Natural killer cell (primary cell): ENCODE measurements at regions not wholly inside any gene's neighbourhood (a gene's known extent, or its start where the extent isn't known, plus 50 kb on each side); places are given as distances from the start of the nearest gene placed in this dataset.
A peak's percentile ranks its signal among the peaks of the same experiment; 100 is the strongest.

Source experiments
- ATAC-seq, 3 donors: fragments of 150-1000 bp in 2 of 3; fragments of 200-7000 bp in 1 of 3; cut with Tn5 transposase; 1 replicate in 1 of 3; 2 replicates in 2 of 3; pipeline ENCODE4 v1.10.0; 2021; ENCODE audit warnings: mild to moderate bottlenecking in 2 of 3, moderate library complexity in 2 of 3
- DNase-seq, 2 donors: peaks; one replicate each; pipeline versions ENCODE4 v3.0.0 to v3.0.0-alpha.2; 2013 to 2021; ENCODE audit warnings: mixed read lengths in 1 of 2
- H3K27ac ChIP-seq: one replicate; pipeline ENCODE4 v1.5.1; 2013; ENCODE audit warnings: mild to moderate bottlenecking, low read length
- H3K27me3 ChIP-seq: one replicate; pipeline ENCODE4 v1.6.1; 2013; ENCODE audit warnings: low read length; ENCODE audit not compliant: control insufficient read depth, insufficient read depth
- H3K36me3 ChIP-seq: one replicate; pipeline ENCODE4 v1.6.1; 2013; ENCODE audit warnings: low read length; ENCODE audit not compliant: control insufficient read depth, insufficient read depth
- H3K4me1 ChIP-seq: one replicate; pipeline ENCODE4 v1.6.1; 2013; ENCODE audit warnings: low read length; ENCODE audit not compliant: control insufficient read depth, insufficient read depth
- H3K4me3 ChIP-seq: one replicate; pipeline ENCODE4 v1.5.1; 2013; ENCODE audit warnings: low read length
- H3K9me3 ChIP-seq: one replicate; pipeline ENCODE4 v1.6.1; 2013; ENCODE audit warnings: low read length; ENCODE audit not compliant: control insufficient read depth, insufficient read depth
- H3K27ac Mint-ChIP-seq, 2 donors: one replicate each; pipeline ENCODE4 v1.8.0; 2022; ENCODE audit warnings: mild to moderate bottlenecking in 2 of 2, mixed read lengths in 2 of 2, moderate library complexity in 1 of 2
- H3K27me3 Mint-ChIP-seq, 2 donors: one replicate each; pipeline ENCODE4 v1.8.0; 2022; ENCODE audit warnings: low read depth in 2 of 2, mixed read lengths in 2 of 2
- H3K36me3 Mint-ChIP-seq: one replicate; pipeline ENCODE4 v1.8.0; 2022; ENCODE audit warnings: mixed read lengths
- H3K4me1 Mint-ChIP-seq, 2 donors: one replicate each; pipeline ENCODE4 v1.8.0; 2022; ENCODE audit warnings: mixed read lengths in 2 of 2
- H3K4me3 Mint-ChIP-seq: one replicate; pipeline ENCODE4 v1.8.0; 2022; ENCODE audit warnings: mild to moderate bottlenecking, moderate library complexity, mixed read lengths
- H3K9me3 Mint-ChIP-seq, 2 donors: one replicate each; pipeline ENCODE4 v1.8.0; 2022; ENCODE audit warnings: mixed read lengths in 2 of 2
- CTCF ChIP-seq: fragments of 200-600 bp; IDR thresholded peaks from one replicate; pipeline ENCODE4 v1.8.0; 2022; ENCODE audit warnings: antibody characterized with exemption
- WGBS: methylation state at CpG from one replicate; pipeline ENCODE4 v1.1.7; 2013; ENCODE audit warnings: missing lambda C conversion rate; ENCODE audit not compliant: insufficient coverage; 5-methylcytosine and 5-hydroxymethylcytosine counted together
- intact Hi-C: fragments of 100-400 bp; cut with micrococcal nuclease; formaldehyde crosslinking; loops from one replicate; pipeline ENCODE4 v1.14.2; 2022

- peaks cover 12% of the 10 kb centered on the region for H3K4me1 ChIP-seq
- WGBS, result 83% methylated on average over 4 of the region's 4 CpGs
- no peak overlapping the region for H3K4me3 Mint-ChIP-seq
- ATAC-seq (no peak), DNase-seq (no peak)
- H3K27ac ChIP-seq, result no peak overlapping the region
- H3K4me1 Mint-ChIP-seq, result peaks cover 32 to 38% of the 10 kb centered on the region in 2 donors
- H3K36me3 ChIP-seq, result no peaks in the 10 kb centered on the region
- no peak overlapping the region for H3K27ac Mint-ChIP-seq
- no peaks in the 10 kb centered on the region for H3K27me3 ChIP-seq
- H3K27me3 Mint-ChIP-seq, result peaks cover 0 to under 1% of the 10 kb centered on the region in 2 donors
- intact Hi-C loops, result no loop called here
- no peaks in the 10 kb centered on the region for H3K9me3 ChIP-seq
- H3K36me3 Mint-ChIP-seq, result no peaks in the 10 kb centered on the region
- H3K4me3 ChIP-seq, result no peak overlapping the region
- no peak for TF ChIP-seq CTCF
- no peaks in the 10 kb centered on the region for H3K9me3 Mint-ChIP-seq
These were observed 582.7 kb downstream of the PTPRC start for GRCh38 chr1:199221371-199222150.

GRCh38 chr1:199223936-199224335 lies 585.1 kb downstream of the PTPRC start:
- WGBS, result 100% methylated on average over 1 of the region's 3 CpGs
- no peak for TF ChIP-seq CTCF
- DNase-seq, result no peak
- Mint-ChIP-seq H3K4me1 (peaks cover 16 to 22% of the 10 kb centered on the region in 2 donors), H3K36me3 (no peaks in the 10 kb centered on the region), H3K4me3 (no peak overlapping the region), H3K27ac (no peak overlapping the region), H3K27me3 (no peaks in the 10 kb centered on the region), H3K9me3 (no peaks in the 10 kb centered on the region)
- Histone ChIP-seq H3K9me3 (no peaks in the 10 kb centered on the region), H3K4me1 (no peaks in the 10 kb centered on the region), H3K27me3 (no peaks in the 10 kb centered on the region), H3K36me3 (no peaks in the 10 kb centered on the region), H3K4me3 (no peak overlapping the region), H3K27ac (no peak overlapping the region)
- intact Hi-C loops, result no loop called here
- ATAC-seq, result no peak

- H3K27me3 Mint-ChIP-seq, result no peaks in the 10 kb centered on the region
- peaks cover 8% of the 10 kb centered on the region in 2 donors for H3K4me1 Mint-ChIP-seq
- H3K4me3 Mint-ChIP-seq, result peak overlapping the region; percentile 14
These were observed 587.3 kb downstream of the PTPRC start for GRCh38 chr1:199226163-199226562.

More at GRCh38 chr1:199226163-199226562, 587.3 kb downstream of the PTPRC start:
- DNase-seq, result peak in 1 of 2 donors; percentile 76
- Histone ChIP-seq H3K4me3 (no peak overlapping the region), H3K27ac (no peak overlapping the region), H3K27me3 (no peaks in the 10 kb centered on the region), H3K9me3 (no peaks in the 10 kb centered on the region), H3K36me3 (no peaks in the 10 kb centered on the region), H3K4me1 (no peaks in the 10 kb centered on the region)
- peak; percentile 81 to 98 (median 95) for ATAC-seq
- no peaks in the 10 kb centered on the region for H3K36me3 Mint-ChIP-seq
- TF ChIP-seq CTCF, result no peak
- H3K27ac Mint-ChIP-seq, result peak overlapping the region; percentile 52 to 59
- no peaks in the 10 kb centered on the region for H3K9me3 Mint-ChIP-seq
- intact Hi-C loops, result no loop called here
- 0% methylated on average over 2 of the region's 2 CpGs for WGBS
